Panc1 (cell line): ENCODE measurements at regions not wholly inside any gene's neighbourhood (a gene's known extent, or its start where the extent isn't known, plus 50 kb on each side); places are given as distances from the start of the nearest gene placed in this dataset.

ENCODE experiments used
- CTCF ChIP-seq: fragments of 450-650 bp; IDR thresholded peaks from 2 replicates; pipeline ENCODE4 v1.5.1; 2017; ENCODE audit warnings: mild to moderate bottlenecking
- POLR2AphosphoS5 ChIP-seq: IDR thresholded peaks from 2 replicates; pipeline ENCODE4 v1.6.1; 2012; ENCODE audit warnings: mild to moderate bottlenecking, low read depth, low read length, moderate library complexity
- SIN3A ChIP-seq: IDR thresholded peaks from 2 replicates; pipeline ENCODE4 v1.6.1; 2012; ENCODE audit warnings: low read depth, mild to moderate bottlenecking, low read length, moderate library complexity, borderline replicate concordance; ENCODE audit not compliant: insufficient read depth
- TCF7L2 ChIP-seq: IDR thresholded peaks from 2 replicates; pipeline ENCODE4 v1.6.1; 2011; ENCODE audit warnings: mild to moderate bottlenecking, low read depth, low read length, inconsistent platforms

DNA sequence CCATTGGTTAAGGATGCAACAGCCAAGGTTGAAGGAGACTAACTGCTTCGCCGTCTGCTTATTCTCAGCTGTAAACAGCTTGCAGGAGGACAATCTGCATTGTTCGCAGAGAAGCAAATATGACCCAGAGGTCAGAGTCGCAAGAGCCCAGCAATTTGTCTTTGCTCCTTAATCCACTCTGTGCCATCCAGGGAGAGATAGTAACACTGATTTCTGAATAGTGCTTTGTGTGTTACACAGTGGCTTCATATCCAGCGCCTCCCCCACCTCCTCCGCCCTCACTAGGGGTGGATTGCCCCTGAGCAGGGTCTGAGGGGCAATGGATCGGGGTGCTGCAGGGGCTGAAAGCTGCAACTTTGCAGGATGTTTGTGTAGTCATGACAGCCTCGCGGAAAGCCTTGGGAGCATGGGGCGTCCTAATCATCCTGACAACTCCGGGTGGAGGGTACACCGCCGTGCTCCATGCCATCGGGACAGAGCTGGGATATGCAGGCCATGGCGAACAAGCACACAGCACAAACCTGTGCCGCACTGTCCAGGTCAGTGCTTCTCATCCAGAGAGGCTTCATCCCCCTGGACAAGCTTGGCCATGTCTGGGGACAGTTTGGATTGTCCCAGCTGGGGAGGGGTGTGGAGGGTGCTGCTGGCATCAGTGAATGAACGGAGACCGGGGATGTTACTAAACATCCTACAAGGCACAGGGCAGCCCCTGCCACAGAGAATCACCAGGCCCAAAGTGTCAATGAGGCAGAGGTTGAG, 103.1 kb upstream of the INSIG1 start:
- TF ChIP-seq CTCF (no peak), TCF7L2 (no peak), POLR2AphosphoS5 (no peak), SIN3A (no peak)
